ENCODE measurements at regions not wholly inside any gene's neighbourhood (a gene's known extent, or its start where the extent isn't known, plus 50 kb on each side); places are given as distances from the start of the nearest gene placed in this dataset.
A peak's percentile ranks its signal among the peaks of the same experiment; 100 is the strongest.

GRCh38 chr16:7031031-7031430 lies 301.6 kb upstream of the RBFOX1 start:
- H3K27ac ChIP-seq = no peak overlapping the region
- H3K27me3 ChIP-seq = no peaks in the 10 kb centered on the region
- no peak overlapping the region for H3K4me3 ChIP-seq
- no peak for TF ChIP-seq POLR2A (IDR thresholded peaks at IDR 0.05)
- TF ChIP-seq, protein P1, sequence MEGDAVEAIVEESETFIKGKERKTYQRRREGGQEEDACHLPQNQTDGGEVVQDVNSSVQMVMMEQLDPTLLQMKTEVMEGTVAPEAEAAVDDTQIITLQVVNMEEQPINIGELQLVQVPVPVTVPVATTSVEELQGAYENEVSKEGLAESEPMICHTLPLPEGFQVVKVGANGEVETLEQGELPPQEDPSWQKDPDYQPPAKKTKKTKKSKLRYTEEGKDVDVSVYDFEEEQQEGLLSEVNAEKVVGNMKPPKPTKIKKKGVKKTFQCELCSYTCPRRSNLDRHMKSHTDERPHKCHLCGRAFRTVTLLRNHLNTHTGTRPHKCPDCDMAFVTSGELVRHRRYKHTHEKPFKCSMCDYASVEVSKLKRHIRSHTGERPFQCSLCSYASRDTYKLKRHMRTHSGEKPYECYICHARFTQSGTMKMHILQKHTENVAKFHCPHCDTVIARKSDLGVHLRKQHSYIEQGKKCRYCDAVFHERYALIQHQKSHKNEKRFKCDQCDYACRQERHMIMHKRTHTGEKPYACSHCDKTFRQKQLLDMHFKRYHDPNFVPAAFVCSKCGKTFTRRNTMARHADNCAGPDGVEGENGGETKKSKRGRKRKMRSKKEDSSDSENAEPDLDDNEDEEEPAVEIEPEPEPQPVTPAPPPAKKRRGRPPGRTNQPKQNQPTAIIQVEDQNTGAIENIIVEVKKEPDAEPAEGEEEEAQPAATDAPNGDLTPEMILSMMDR (IDR thresholded peaks at IDR 0.05 in 4 of 5, conservative IDR thresholded peaks at IDR 0.05 in 1 of 5) = no peak
- intact Hi-C loops (cut with DNase I; ENCODE audit: low total_unique reads) (no loop called here), in situ Hi-C loops (cut with MboI; ENCODE audit: low sequenced_read_pairs in 4 of 4) (no loop called here)
- no peaks in the 10 kb centered on the region for H3K36me3 ChIP-seq
- DNase-seq (no peak), ATAC-seq (no peak)
- H3K4me1 ChIP-seq = no peaks in the 10 kb centered on the region
- no peaks in the 10 kb centered on the region for H3K9me3 ChIP-seq

DNA sequence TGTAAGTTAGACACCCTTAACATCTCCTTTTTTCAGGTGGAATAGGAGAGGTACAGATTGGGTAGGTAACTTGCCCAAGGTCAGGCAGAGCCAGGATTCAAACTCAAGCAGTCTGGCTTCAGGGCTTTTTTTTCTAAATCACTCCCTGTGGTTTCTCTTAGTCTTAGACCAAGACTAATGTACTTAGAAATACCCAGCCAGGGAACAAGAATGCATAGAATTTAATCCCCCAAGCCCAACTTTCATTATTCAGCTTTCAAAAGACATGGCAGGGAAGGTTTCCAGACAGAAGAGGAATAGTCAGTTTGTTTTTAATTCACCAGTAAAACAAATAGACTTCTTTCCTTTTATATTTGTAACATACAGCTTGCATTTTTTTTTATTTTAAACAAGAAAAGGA lies 305.2 kb upstream of the RBFOX1 start:
- Histone ChIP-seq H3K4me1 (no peaks in the 10 kb centered on the region), H3K27me3 (no peaks in the 10 kb centered on the region), H3K36me3 (no peaks in the 10 kb centered on the region), H3K9me3 (no peaks in the 10 kb centered on the region), H3K4me3 (no peak overlapping the region), H3K27ac (no peak overlapping the region)
- no peak for TF ChIP-seq POLR2A (IDR thresholded peaks at IDR 0.05)
- TF ChIP-seq, protein P1 (IDR thresholded peaks at IDR 0.05 in 4 of 5, conservative IDR thresholded peaks at IDR 0.05 in 1 of 5) = no peak
- intact Hi-C loops (cut with DNase I; ENCODE audit: low total_unique reads) = no loop called here
- no peak for ATAC-seq
- in situ Hi-C loops (cut with MboI; ENCODE audit: low sequenced_read_pairs in 4 of 4) = no loop called here
- DNase-seq = no peak

- Histone ChIP-seq H3K27ac (no peak overlapping the region), H3K27me3 (no peaks in the 10 kb centered on the region), H3K9me3 (no peaks in the 10 kb centered on the region), H3K4me3 (no peak overlapping the region), H3K4me1 (no peaks in the 10 kb centered on the region), H3K36me3 (no peaks in the 10 kb centered on the region)
- TF ChIP-seq, protein P1 (IDR thresholded peaks at IDR 0.05 in 4 of 5, conservative IDR thresholded peaks at IDR 0.05 in 1 of 5) = no peak
- no peak for TF ChIP-seq POLR2A (IDR thresholded peaks at IDR 0.05)
- in situ Hi-C loops (cut with MboI; ENCODE audit: low sequenced_read_pairs in 4 of 4) = no loop called here
- intact Hi-C loops (cut with DNase I; ENCODE audit: low total_unique reads) = no loop called here
- ATAC-seq (no peak), DNase-seq (no peak)
These were observed 306.0 kb upstream of the RBFOX1 start for GRCh38 chr16:7026639-7027038.

DNA sequence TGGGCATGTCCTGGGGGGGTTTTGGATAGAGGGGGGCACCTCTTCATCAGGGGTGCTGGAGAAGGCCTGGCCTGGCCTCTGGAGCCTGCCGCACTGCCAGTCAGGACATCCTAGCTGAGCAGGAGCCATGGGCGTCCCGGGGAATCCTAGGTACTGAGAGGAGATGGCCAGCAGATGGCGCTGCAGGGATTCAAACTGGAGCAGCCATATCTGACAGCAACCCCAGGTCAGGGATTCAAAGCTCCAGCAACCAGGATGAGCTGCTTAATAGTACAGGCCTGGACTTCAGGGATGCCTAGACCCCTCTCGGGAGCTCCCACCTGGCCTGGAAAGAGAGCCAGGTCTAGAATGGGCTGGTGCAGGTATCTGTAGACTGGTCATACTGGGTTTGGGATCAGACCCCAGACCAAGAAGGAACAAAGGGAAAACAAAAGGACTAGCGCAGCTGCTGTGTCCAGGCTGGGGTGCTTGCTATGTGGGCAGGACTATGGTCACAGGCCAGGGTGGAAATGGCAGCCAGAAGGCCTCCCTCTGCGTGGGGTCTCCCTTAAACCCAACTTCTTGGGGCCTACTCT lies 306.9 kb upstream of the RBFOX1 start:
- ATAC-seq = peak; percentile 50 to 71
- intact Hi-C loops (cut with DNase I; ENCODE audit: low total_unique reads) = loop anchor here (1.0 kb wide), 1 partner anchor 14 kb away; no protein-coding TSS in a partner anchor
- Histone ChIP-seq H3K27me3 (no peaks in the 10 kb centered on the region), H3K4me3 (no peak overlapping the region), H3K4me1 (no peaks in the 10 kb centered on the region), H3K27ac (no peak overlapping the region), H3K36me3 (no peaks in the 10 kb centered on the region), H3K9me3 (no peaks in the 10 kb centered on the region)
- TF ChIP-seq, protein P1 (IDR thresholded peaks at IDR 0.05 in 4 of 5, conservative IDR thresholded peaks at IDR 0.05 in 1 of 5) = peak in 4 of 5 experiments; percentile 49 to 64 (median 56)
- TF ChIP-seq POLR2A (IDR thresholded peaks at IDR 0.05) = no peak
- in situ Hi-C loops (cut with MboI; ENCODE audit: low sequenced_read_pairs in 4 of 4) = no loop called here
- DNase-seq = peak; percentile 5 to 44
